NCI-H146 treated with DMSO at 0.1 percent for 48 hours (cell line): ENCODE measurements at regions not wholly inside any gene's neighbourhood (a gene's known extent, or its start where the extent isn't known, plus 50 kb on each side); places are given as distances from the start of the nearest gene placed in this dataset.
A peak's percentile ranks its signal among the peaks of the same experiment; 100 is the strongest.

Source experiments
- DNase-seq: peaks from one replicate; lab custom pipeline; 2025; ENCODE audit not compliant: unreplicated experiment; lab: John Stamatoyannopoulos, UW

DNA sequence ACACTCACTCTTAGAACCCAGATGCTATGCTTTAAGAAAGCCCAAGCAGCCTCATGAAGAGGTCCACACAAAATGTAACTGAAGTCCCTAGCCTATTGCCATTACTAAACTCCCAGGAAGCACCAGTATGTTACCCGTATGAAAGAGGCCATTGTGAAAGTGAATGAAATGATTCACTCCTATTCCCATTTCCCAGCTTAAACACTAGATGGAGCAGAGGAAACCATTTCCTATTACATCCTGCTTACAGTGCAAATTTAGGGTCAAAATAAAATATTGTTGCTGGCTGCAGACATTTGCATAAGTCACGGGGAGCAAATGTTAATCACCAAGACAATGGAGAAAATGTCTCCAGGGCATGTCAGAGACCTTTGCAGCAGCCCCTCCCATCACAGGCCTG, 989.7 kb upstream of the CRIM1 start:
- DNase-seq = no peak

DNA sequence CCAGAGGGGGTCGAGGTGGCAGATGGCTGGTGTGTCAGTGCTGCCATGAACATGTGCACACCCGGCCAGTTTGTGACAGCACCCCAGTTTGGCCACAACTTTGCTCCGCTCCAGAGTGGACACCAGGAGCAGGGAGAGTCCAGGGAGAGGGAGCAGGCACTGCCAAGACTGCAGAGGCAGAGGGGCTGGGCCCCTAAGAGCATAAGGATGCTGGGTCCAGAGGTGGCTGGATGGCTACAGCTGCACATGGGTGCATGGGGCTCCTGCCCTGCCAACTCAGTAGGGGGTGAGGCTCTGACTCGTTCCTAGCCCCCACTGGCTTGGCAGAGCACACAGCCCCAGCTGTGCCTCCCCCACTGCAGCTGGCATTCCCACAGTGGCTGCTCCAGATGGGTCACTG, 999.2 kb upstream of the CRIM1 start:
- no peak for DNase-seq

DNA sequence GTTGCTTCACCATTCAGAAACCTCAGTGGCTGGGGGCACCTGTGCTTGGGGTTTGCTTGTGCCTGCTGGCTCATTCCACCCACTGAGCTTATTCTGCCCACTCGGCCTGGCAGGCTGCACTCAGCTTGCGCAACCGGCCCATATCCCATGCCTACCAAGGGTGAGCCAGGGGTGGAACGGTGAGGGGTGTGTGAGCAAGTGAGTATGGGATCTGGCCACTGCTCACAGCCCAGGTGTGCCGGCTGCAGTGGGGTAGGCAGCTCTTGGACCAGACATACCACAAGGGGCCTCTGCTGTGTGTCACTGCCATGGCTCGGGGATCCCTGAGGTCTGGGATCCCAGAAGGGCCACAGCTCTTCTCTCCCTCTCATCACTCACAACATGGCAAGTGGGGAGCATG, 1000.5 kb upstream of the CRIM1 start:
- DNase-seq = no peak

DNA sequence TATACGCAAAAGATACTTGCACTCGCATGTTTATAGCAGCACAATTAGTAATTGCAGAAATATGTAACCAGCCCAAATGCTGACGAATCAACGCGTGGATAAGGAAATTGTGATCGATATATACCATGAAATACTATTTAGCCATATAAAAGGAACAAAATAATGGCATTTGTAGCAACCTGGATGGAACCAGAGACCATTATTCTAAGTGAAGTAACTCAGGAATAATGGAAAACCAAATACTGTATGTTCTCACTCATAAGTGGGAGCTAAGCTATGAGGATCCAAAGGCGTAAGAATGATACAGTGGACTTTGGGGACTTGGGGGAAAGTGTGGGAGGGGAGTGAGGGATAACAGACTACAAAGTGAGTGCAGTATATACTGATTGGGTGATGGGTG, 1008.0 kb upstream of the CRIM1 start:
- DNase-seq = no peak

DNA sequence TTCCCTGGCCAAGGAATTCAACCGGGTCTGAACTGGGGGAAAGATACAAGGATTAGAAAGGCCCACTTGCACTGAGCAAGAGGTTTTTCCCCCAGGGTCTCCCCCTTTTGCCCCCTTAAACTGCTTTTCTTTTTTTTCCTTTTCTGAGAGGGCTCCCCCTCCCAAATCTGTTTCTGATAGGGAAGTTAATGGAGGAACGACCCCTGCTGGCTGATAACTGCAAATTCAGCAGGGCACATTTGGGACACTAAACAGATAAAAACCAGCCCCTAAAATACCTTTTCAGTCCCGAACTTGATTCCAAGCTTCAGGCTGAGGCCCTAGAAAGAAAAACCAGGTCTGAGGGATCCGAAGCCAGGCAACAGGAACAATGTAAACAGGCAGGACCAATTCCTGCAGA, 1012.4 kb upstream of the CRIM1 start:
- no peak for DNase-seq

DNA sequence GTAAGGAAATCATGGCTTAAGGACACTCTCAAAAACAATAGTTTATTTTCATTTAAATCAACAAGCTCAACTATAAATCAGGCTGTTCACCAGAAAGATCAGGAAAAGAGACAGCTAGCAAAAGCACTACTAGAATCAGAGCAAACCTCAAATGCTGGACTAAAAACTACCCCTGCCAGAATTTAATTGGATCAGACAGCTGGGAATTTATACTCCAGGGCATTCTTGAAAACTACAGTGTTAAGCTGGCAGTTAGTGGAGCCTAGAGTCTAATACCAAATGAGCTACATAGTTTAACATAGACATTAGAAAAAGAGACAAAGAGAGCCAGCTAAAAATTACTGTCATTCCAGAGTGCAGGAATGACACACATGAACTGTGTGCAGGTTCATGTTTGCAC, 1016.4 kb upstream of the CRIM1 start:
- DNase-seq = no peak

DNA sequence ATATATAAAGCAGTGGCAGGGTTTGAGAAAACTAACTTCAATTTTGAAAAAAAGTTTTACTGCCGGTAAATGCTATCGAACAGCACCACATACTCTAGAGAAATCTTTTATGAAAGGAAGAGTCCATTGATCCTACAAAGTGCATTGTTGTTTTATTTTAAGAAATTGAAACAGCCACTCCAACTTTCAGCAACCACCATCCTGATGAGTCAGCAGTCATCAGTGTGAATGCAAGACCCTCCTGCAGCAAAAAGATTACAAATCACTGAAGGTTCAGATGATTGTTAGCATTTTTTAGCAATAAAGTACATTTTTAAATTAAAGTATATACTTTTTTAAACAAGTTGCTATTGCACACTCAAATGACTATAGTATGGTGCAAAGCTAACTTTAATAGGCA, 1017.7 kb upstream of the CRIM1 start:
- DNase-seq = no peak

DNA sequence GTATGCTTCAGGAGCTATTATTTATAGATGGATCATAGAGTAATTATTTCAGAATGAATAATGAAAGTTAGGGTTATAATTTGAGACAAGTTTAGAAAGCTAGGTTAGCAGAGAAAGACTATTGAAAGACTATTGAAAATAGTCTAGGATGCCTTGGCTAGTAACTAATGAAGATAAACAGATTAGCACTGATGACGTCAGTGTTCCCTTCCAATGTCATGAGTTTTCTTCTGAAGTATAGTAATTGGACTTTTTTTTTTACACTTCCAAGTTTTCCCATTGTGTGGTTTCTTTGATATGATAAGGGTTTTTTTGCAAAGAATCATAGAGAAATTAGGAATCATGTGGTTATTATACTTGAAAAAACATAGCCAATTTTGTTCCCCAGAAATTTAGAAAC, 1041.5 kb upstream of the CRIM1 start:
- DNase-seq = no peak

DNA sequence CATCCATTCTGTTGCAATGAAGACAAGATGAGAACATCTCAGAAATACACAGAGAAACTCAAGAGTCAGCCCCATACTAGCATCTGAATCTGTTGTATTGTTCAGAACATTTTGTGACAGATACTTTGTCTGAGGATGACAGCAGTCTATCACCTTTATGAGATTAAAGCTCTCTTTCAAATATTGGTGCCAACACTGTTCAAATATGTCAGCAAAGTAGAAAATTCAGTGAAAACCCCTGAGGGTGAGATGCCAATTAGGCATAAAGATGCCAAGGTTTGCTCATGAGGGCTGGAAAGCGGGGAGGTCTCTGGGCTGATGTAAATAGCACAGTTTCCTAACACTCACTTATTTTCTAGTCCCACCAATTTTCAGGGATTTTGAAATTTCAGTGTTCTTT, 1054.2 kb upstream of the CRIM1 start:
- DNase-seq = no peak

DNA sequence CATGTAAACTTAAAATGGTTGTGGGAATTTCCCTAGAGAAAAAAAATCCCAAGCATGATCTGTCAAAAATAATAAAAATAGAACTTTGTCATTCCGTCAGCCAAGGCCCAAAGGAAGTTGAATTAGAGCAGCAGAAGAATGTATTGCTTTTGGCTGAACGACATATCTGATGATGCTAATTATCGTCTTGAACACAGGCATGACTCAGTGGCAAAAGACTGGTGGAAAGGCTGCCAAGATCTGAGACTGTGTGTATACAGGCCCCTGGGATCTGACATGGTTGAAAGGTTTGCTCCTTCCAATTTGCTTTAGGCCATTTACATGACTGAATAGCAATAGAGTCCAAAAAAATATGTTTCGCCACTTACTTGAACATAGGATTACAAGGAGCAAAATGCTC, 1057.1 kb upstream of the CRIM1 start:
- DNase-seq = no peak

DNA sequence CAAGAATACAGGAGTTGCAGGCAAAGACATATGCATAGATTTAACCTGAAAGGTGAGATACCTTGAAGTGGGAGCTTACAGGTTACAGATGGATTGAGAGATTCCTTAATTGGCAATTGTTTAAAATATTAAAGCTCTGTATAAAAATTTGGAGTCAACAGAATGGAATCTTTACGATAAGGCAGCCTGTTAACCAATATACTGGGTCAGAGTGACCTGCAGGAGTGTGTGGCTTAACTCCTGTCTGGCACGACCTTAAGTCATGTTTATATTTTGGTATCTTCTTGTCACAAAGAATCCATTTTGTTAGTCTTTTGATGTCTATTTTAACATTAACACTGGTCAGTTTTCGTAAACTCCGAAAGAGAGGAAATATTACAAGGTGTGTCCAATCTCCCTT, 1058.2 kb upstream of the CRIM1 start:
- DNase-seq = no peak

DNA sequence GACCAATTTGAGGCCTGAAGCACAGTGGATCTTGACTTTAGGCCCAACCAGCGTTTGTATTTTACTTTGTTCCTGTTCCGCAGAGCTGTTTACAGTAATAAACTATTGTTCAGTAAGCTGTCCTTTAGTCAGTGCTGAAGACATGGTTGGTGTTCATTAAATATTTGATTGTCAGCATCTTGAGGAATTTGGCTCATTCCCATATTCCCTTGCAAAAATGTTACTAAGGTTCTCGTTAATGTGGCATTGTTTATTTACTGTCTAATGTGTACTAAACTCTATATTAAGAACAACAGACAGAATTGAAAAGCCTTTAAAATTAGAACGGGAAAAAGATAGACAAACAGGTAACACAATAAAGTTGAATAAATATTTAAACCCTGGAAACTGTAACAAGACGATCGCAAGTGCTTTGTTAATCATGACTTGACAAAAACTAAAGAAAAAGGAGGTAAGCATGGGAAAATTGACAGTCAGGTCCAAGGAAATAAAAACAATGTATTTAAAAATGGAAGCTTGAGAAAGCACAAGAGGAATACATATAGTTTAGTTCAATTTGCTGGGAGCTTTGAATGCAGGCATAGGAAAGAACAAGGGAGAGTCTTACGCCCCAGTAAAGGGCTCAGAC, 1060.8 kb upstream of the CRIM1 start:
- no peak for DNase-seq

DNA sequence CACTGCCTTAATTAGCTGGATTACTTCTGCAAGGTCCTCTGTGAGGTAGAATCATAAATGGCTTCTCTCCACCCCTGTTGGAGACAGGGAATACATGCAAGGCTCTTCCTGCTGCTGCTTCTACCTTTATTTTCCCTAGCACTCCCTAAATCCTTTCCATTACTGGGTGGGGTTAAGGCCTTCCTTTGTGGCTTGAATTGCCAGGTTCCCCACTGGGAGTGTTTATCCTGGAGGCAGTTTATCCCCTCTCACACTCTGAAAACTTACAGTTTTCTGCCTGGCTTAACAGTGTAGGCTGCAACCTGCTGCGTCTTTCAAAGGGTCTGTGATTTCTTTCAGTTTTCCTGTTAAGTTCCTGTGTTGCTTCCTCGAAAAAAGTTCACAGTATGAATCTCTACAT, 1062.3 kb upstream of the CRIM1 start:
- peak; percentile 76 for DNase-seq

DNA sequence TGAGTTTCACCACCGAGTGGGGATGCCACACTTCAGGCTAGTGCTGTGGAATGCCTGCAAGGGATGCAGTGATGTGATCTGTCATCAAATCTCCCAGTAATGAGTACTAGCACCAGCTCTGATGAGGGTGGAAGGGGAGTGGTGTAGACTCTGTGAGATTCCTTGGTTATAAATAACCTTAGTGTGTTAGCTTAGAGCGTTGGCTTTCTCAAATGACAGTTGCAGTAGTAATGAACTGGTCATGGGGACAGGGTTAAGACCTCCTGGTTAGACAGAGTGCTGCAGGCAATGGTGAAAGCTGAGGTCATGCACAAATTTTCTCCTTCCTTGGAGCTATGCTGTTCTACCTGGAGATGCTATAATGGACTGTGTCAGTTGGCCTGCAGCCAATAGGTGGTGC, 1063.4 kb upstream of the CRIM1 start:
- peak; percentile 58 for DNase-seq

DNA sequence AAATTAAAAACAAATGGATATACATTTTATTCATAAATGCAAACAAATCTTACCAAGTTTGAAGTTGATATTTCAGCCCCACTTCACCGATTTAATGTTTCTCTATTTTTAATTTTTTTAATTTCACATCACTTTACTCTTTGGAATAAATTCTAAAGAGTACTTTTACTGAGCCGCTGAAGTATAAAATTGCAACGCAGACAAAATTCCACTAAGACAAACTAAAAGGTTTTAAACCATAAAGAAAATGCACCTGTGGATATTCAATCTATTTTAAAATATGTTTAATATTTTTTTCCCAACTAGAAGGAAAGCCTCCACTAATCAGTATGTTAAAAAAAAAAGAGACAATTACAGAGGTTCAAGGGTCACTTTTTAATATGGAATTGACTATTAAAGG, 1073.9 kb upstream of the CRIM1 start:
- no peak for DNase-seq

DNA sequence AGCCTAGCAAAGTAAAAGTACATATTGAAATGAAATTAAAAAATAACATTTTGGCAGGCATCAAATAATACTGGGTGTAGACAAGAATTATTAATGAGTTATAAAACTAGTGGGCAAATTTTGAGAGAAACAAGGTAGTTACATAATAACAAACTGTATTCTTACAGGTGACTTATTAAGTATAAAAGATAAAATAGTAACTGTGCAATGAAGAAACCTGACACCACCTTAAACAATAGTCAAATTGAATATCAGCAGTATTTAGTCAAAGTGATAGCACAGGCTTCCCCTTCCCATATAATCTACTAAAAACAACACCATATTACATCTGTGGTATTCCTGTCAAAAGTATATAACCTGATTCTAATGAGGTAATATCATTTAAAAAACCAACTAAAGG, 1099.8 kb upstream of the CRIM1 start:
- no peak for DNase-seq

DNA sequence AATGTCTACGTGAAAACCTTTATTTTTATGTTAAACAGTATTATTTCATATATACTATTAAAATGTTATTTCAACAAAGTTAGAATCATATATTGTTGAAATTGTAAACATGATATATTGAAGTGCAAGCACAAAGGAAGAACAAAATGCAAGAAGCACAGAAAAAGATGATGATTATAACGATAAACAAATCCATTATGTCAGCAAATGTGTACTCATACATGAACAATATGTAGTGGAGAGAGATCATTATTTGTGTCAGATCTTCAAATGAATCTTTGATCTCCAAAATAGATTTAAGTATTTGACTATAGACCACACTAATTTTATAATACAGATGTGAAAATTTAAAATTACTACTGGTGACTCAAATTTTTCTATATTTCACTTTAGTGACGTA, 1104.4 kb upstream of the CRIM1 start:
- no peak for DNase-seq

DNA sequence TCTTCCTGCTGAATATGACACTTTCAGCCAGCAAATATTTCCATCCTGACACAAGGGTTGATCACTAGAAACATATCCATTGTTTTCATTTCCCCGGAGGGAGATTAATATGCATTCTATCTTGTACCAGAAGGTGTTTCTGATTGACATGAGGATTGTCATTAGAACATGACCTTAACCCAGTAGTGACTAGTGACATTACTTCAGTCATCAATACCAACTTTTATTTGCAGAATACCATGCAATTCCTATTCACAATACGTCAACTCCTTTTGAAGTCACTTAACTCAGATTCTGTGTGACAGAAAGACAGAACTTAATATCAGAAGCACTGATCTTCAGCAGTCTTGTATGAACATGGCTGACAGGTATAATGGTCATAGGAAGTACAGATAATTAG, 1108.9 kb upstream of the CRIM1 start:
- DNase-seq = no peak

DNA sequence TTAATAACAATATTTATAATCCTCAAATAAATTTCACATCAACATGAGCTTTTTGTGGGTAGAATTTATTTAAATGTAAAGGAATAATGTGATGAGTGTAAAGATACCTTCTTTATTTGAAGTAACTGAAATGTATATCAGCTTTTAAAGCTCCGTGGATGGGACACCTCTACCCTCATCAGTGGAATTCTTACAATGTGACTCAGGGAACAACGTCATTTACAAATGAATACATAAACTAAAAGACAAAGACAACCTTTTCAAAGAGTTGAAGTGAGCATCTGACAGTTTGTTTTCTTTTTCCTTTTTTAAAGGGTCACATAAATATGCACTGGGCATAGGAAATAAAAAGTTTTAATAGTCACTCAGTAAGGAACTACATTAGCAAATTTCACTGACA, 1127.0 kb upstream of the CRIM1 start:
- no peak for DNase-seq

DNA sequence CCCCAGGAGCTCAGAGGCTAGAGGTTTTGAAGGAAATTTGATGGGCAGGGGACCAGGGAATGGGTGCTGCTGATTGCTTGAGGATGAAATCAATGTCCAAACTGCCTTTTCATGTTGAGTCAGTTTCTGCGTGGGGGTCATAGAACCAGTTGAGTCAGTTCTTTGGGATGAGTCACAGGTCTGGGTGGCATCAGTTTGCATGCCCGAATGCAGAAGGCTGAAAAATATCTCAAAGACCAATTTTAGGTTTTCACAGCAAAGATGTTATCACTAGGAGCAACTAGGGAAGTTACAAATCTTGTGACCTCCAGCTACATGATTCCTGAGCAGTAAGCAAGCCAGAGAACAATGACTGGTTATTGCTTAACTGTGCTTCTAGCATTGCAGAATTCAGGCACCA, 1135.1 kb upstream of the CRIM1 start:
- no peak for DNase-seq

DNA sequence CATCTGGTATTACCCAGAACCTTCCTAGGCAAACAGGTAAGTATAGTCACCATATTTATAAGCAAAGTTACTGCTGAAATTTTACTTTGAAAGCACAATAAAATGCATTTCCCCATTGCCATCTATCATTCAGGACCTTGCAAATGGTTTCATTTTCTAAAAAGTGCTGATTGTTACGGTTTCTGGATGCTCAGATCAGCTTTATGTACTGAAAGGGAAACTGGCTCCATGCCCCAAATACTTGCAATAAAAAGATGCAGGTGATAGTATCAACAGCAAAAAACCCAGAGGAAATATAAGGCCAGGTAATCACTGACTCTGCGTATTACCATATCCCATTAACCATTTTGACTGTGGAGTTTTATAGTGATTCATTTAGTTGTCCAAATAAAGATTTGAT, 1150.7 kb upstream of the CRIM1 start:
- no peak for DNase-seq

DNA sequence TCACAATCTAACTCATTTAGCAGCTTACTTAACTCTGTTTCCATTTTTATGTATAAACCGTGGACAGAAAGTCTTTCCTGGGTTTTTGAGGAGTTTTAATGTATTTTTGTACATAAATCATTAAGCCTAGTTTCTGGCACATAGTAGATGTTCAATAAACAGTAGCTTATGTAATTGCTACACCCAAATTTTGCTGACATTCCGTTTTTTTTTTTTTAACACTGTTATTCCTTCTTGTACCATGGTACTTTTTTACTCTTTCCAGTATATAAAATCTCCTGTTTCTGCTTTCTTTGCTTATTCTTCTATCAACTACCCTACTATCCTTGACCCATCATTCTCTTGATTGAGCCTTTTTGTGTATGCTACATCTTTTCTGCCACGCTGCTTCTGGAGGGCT, 1151.3 kb upstream of the CRIM1 start:
- no peak for DNase-seq

DNA sequence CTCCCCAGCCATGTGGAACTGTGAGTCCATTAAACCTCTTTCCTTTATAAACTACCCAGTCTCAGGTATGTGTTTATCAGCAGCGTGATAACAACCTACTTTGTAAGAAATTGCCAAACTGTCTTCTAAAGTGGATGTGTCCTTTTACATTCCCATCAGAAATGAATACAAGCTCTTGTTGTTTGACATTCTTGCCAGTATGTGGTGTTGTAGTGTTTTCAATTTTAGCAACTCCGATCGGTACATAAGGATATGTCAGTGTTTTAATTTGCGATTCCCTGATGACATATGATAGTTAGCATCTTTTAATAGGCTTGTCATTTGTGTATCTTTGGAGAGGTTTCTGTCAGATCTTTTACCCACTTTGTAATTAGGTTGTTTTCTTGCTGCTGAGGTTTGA, 1156.3 kb upstream of the CRIM1 start:
- DNase-seq = no peak

DNA sequence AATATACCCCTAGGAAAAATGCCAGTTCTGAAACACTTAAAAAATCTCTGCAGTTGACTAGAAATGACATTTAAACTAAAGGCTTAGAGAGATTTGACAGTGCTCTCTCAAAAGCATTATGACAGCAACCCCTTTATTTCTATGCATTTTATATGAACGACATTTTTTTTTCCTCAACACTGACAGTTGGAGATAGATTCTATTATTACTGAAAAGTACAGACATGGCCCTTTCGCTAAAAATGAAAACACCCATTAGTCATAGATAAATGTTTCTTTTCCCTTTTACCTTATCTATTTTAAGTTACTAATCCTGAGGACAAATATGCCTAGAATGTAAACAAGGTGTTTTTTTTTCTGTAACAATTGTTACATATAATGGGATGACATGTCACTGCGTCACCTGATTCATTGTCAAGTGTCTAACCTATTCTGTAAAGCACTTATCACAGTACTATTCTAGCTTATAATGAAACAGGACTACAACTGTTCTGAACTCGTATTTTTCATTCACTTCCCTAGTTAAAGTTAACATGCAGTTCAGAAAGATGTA, 1169.6 kb upstream of the CRIM1 start:
- DNase-seq = no peak
